Activated T-helper 1 cell treated with anti-CD3 and anti-CD28 coated beads, Interleukin-2, amount 50 U/mL, for 16 hours (primary cell): ENCODE measurements at regions not wholly inside any gene's neighbourhood (a gene's known extent, or its start where the extent isn't known, plus 50 kb on each side); places are given as distances from the start of the nearest gene placed in this dataset.

Experiments
- DNase-seq, 2 donors: peaks; one replicate each; pipeline ENCODE4 v3.0.0-alpha.2; 2020; ENCODE audit warnings: low read depth in 1 of 2, low spot score in 1 of 2

GRCh38 chr7:39883812-39884390, 66.2 kb upstream of the CDK13 start:
- DNase-seq, result no peak

GRCh38 chr7:39888171-39888853, 61.7 kb upstream of the CDK13 start:
- DNase-seq, result no peak

- no peak for DNase-seq
Measured at GRCh38 chr7:39890411-39890810, 59.6 kb upstream of the CDK13 start.

- no peak for DNase-seq
Measured at GRCh38 chr7:39891894-39892293, 58.2 kb upstream of the CDK13 start.

GRCh38 chr7:39892361-39892760, 57.7 kb upstream of the CDK13 start:
- no peak for DNase-seq

- no peak for DNase-seq
Measured at GRCh38 chr7:39894904-39895303, 55.2 kb upstream of the CDK13 start.

GRCh38 chr7:39896840-39897239, 53.2 kb upstream of the CDK13 start:
- DNase-seq, result no peak

GRCh38 chr7:39898867-39899266, 51.2 kb upstream of the CDK13 start:
- DNase-seq, result no peak
